Uterus (tissue), 2 donors: ENCODE measurements at regions not wholly inside any gene's neighbourhood (a gene's known extent, or its start where the extent isn't known, plus 50 kb on each side); places are given as distances from the start of the nearest gene placed in this dataset.

ENCODE experiments used
- POLR2A ChIP-seq, 2 donors: fragments of 450-650 bp; IDR thresholded peaks; one replicate each; pipeline ENCODE4 v1.6.1; 2016; ENCODE audit warnings: antibody characterized with exemption in 2 of 2, mild to moderate bottlenecking in 1 of 2, moderate library complexity in 1 of 2
- TF ChIP-seq, protein P1 (sequence below), 4 experiments: fragments of 200-600 bp in 2 of 4; fragments of 450-650 bp in 2 of 4; sonication (generic) in 2 of 4; IDR thresholded peaks; one replicate each; pipeline ENCODE4 v1.5.1; 2016 to 2019; ENCODE audit warnings: antibody characterized with exemption in 4 of 4, mild to moderate bottlenecking in 2 of 4, moderate library complexity in 1 of 4

- TF ChIP-seq, protein P1, sequence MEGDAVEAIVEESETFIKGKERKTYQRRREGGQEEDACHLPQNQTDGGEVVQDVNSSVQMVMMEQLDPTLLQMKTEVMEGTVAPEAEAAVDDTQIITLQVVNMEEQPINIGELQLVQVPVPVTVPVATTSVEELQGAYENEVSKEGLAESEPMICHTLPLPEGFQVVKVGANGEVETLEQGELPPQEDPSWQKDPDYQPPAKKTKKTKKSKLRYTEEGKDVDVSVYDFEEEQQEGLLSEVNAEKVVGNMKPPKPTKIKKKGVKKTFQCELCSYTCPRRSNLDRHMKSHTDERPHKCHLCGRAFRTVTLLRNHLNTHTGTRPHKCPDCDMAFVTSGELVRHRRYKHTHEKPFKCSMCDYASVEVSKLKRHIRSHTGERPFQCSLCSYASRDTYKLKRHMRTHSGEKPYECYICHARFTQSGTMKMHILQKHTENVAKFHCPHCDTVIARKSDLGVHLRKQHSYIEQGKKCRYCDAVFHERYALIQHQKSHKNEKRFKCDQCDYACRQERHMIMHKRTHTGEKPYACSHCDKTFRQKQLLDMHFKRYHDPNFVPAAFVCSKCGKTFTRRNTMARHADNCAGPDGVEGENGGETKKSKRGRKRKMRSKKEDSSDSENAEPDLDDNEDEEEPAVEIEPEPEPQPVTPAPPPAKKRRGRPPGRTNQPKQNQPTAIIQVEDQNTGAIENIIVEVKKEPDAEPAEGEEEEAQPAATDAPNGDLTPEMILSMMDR (IDR thresholded peaks at IDR 0.05), result no peak
- TF ChIP-seq POLR2A (IDR thresholded peaks at IDR 0.05), result no peak
Measured at GRCh38 chr15:69860321-69860720, 237.4 kb downstream of the TLE3 start.
